Progenitor cell of endocrine pancreas (in vitro differentiated cells): ENCODE measurements at regions not wholly inside any gene's neighbourhood (a gene's known extent, or its start where the extent isn't known, plus 50 kb on each side); places are given as distances from the start of the nearest gene placed in this dataset.
"Not testable (repeated sequence)": the region's sequence is repeated elsewhere in the genome, so short reads cannot be mapped to it uniquely, and the experiment has no call there.

ENCODE experiments used
- DNase-seq: peaks from one replicate; pipeline ENCODE4 v3.0.0; 2021; ENCODE audit warnings: low spot score; ENCODE audit not compliant: unreplicated experiment
- H3K27ac Mint-ChIP-seq: 2 replicates; pipeline ENCODE4 v1.8.0; 2021; ENCODE audit warnings: mild to moderate bottlenecking, moderate library complexity, mixed read lengths
- H3K27me3 Mint-ChIP-seq: 2 replicates; pipeline ENCODE4 v1.8.0; 2021; ENCODE audit warnings: mixed read lengths
- H3K36me3 Mint-ChIP-seq: 2 replicates; pipeline ENCODE4 v1.8.0; 2022; ENCODE audit warnings: mixed read lengths; ENCODE audit not compliant: insufficient read depth
- H3K4me1 Mint-ChIP-seq: 2 replicates; pipeline ENCODE4 v1.8.0; 2021; ENCODE audit warnings: low read depth, mixed read lengths
- H3K4me3 Mint-ChIP-seq: 2 replicates; pipeline ENCODE4 v1.8.0; 2021; ENCODE audit warnings: low read depth, mild to moderate bottlenecking, moderate library complexity, mixed read lengths
- H3K9me3 Mint-ChIP-seq: 2 replicates; pipeline ENCODE4 v1.8.0; 2021; ENCODE audit warnings: low read depth, mixed read lengths
- CTCF ChIP-seq: fragments of 200-600 bp; sonication (generic); IDR thresholded peaks from one replicate; pipeline ENCODE4 v1.5.0; 2021; ENCODE audit warnings: antibody characterized with exemption, mild to moderate bottlenecking; ENCODE audit not compliant: unreplicated experiment

GRCh38 chr20:4325548-4326187 lies 76.6 kb upstream of the ADRA1D start:
- TF ChIP-seq CTCF = no peak
- no peak for DNase-seq
- no peak overlapping the region for H3K27ac Mint-ChIP-seq
- H3K4me1 Mint-ChIP-seq = no peaks in the 10 kb centered on the region
- H3K4me3 Mint-ChIP-seq = no peak overlapping the region
- peaks cover 5% of the 10 kb centered on the region for H3K27me3 Mint-ChIP-seq
- no peaks in the 10 kb centered on the region for H3K9me3 Mint-ChIP-seq
- no peaks in the 10 kb centered on the region for H3K36me3 Mint-ChIP-seq

GRCh38 chr20:4324611-4325243 lies 75.6 kb upstream of the ADRA1D start:
- no peak for DNase-seq
- no peak overlapping the region for H3K4me3 Mint-ChIP-seq

GRCh38 chr20:4322499-4322898 lies 73.4 kb upstream of the ADRA1D start:
- no peak for TF ChIP-seq CTCF
- H3K27ac Mint-ChIP-seq = no peak overlapping the region
- H3K9me3 Mint-ChIP-seq = no peaks in the 10 kb centered on the region
- H3K4me3 Mint-ChIP-seq = no peak overlapping the region
- peaks cover 5% of the 10 kb centered on the region for H3K27me3 Mint-ChIP-seq
- DNase-seq = no peak
- no peaks in the 10 kb centered on the region for H3K36me3 Mint-ChIP-seq
- H3K4me1 Mint-ChIP-seq = no peaks in the 10 kb centered on the region

More at GRCh38 chr20:4324611-4325243, 75.6 kb upstream of the ADRA1D start:
- no peaks in the 10 kb centered on the region for H3K9me3 Mint-ChIP-seq
- H3K4me1 Mint-ChIP-seq = no peaks in the 10 kb centered on the region
- no peak overlapping the region for H3K27ac Mint-ChIP-seq
- H3K27me3 Mint-ChIP-seq = peaks cover 5% of the 10 kb centered on the region
- TF ChIP-seq CTCF = no peak
- H3K36me3 Mint-ChIP-seq = no peaks in the 10 kb centered on the region

GRCh38 chr20:4320291-4320690 lies 71.2 kb upstream of the ADRA1D start:
- TF ChIP-seq CTCF = no peak
- H3K27me3 Mint-ChIP-seq = peaks cover 5% of the 10 kb centered on the region
- H3K9me3 Mint-ChIP-seq = no peaks in the 10 kb centered on the region
- H3K36me3 Mint-ChIP-seq = no peaks in the 10 kb centered on the region
- no peak overlapping the region for H3K4me3 Mint-ChIP-seq
- DNase-seq = no peak
- no peaks in the 10 kb centered on the region for H3K4me1 Mint-ChIP-seq
- no peak overlapping the region for H3K27ac Mint-ChIP-seq

GRCh38 chr20:4318891-4319290 lies 69.8 kb upstream of the ADRA1D start:
- TF ChIP-seq CTCF = no peak
- peaks cover 5% of the 10 kb centered on the region for H3K27me3 Mint-ChIP-seq
- no peak for DNase-seq
- no peaks in the 10 kb centered on the region for H3K9me3 Mint-ChIP-seq
- no peaks in the 10 kb centered on the region for H3K4me1 Mint-ChIP-seq
- no peak overlapping the region for H3K27ac Mint-ChIP-seq
- H3K36me3 Mint-ChIP-seq = no peaks in the 10 kb centered on the region
- H3K4me3 Mint-ChIP-seq = no peak overlapping the region

GRCh38 chr20:4310616-4311015 lies 61.5 kb upstream of the ADRA1D start:
- not testable (repeated sequence) for H3K36me3 Mint-ChIP-seq, H3K27ac Mint-ChIP-seq, H3K4me3 Mint-ChIP-seq, H3K9me3 Mint-ChIP-seq, H3K27me3 Mint-ChIP-seq, H3K4me1 Mint-ChIP-seq, DNase-seq
